MM.1S (cell line): ENCODE measurements at regions not wholly inside any gene's neighbourhood (a gene's known extent, or its start where the extent isn't known, plus 50 kb on each side); places are given as distances from the start of the nearest gene placed in this dataset.

Experiments used
- DNase-seq: peaks from one replicate; pipeline ENCODE4 v3.0.0-alpha.2; 2015
- H2AFZ ChIP-seq: fragments of 300-600 bp; sonication (generic); 2 replicates; pipeline ENCODE4 v1.6.0; 2016; ENCODE audit warnings: antibody characterized with exemption, low read length
- H3F3A ChIP-seq: fragments of 300-600 bp; sonication (generic); 2 replicates; pipeline ENCODE4 v1.6.1; 2016; ENCODE audit warnings: mild to moderate bottlenecking, antibody characterized with exemption, low read length, moderate library complexity, mixed read lengths; ENCODE audit not compliant: insufficient read depth
- H3K27ac ChIP-seq: fragments of 300-600 bp; sonication (generic); 2 replicates; pipeline ENCODE4 v1.5.1; 2016; ENCODE audit warnings: mild to moderate bottlenecking, low read length
- H3K27me3 ChIP-seq: fragments of 300-600 bp; sonication (generic); replicated peaks from 2 replicates; pipeline ENCODE4 v1.6.0; 2016; ENCODE audit warnings: low read length; ENCODE audit not compliant: insufficient read depth
- H3K36me3 ChIP-seq: fragments of 300-600 bp; sonication (generic); replicated peaks from 2 replicates; pipeline ENCODE4 v1.6.1; 2016; ENCODE audit warnings: mild to moderate bottlenecking, low read length, mixed read lengths; ENCODE audit not compliant: insufficient read depth
- H3K4me1 ChIP-seq: fragments of 300-600 bp; sonication (generic); 2 replicates; pipeline ENCODE4 v1.6.1; 2016; ENCODE audit warnings: low read length, mixed read lengths
- H3K4me2 ChIP-seq: fragments of 300-600 bp; sonication (generic); 2 replicates; pipeline ENCODE4 v1.6.0; 2016; ENCODE audit warnings: low read depth, low read length
- H3K4me3 ChIP-seq: fragments of 300-600 bp; sonication (generic); 2 replicates; pipeline ENCODE4 v1.5.1; 2016; ENCODE audit warnings: low read length, mixed read lengths
- H3K79me2 ChIP-seq: fragments of 300-600 bp; sonication (generic); 2 replicates; pipeline ENCODE4 v1.6.1; 2016; ENCODE audit warnings: mixed run types, low read length, mixed read lengths
- H3K9ac ChIP-seq: fragments of 300-600 bp; sonication (generic); 2 replicates; pipeline ENCODE4 v1.6.1; 2016; ENCODE audit warnings: low read length, mixed read lengths
- H3K9me2 ChIP-seq: fragments of 300-600 bp; sonication (generic); replicated peaks from 2 replicates; pipeline ENCODE4 v1.6.1; 2016; ENCODE audit warnings: mild to moderate bottlenecking, low read length, mixed read lengths; ENCODE audit not compliant: insufficient read depth
- H3K9me3 ChIP-seq: fragments of 300-600 bp; sonication (generic); replicated peaks from 2 replicates; pipeline ENCODE4 v1.6.1; 2016; ENCODE audit warnings: mild to moderate bottlenecking, low read length, mixed read lengths; ENCODE audit not compliant: insufficient read depth
- H4K20me1 ChIP-seq: fragments of 300-600 bp; sonication (generic); 2 replicates; pipeline ENCODE4 v1.6.1; 2016; ENCODE audit warnings: mild to moderate bottlenecking, low read length, moderate library complexity, mixed read lengths; ENCODE audit not compliant: insufficient read depth
- CTCF ChIP-seq: fragments of 300-600 bp; sonication (generic); IDR thresholded peaks from 2 replicates; pipeline ENCODE4 v1.5.1; 2016; ENCODE audit warnings: antibody characterized with exemption, low read length, mixed read lengths
- EZH2 ChIP-seq: fragments of 300-600 bp; sonication (generic); optimal IDR thresholded peaks from 2 replicates; pipeline ENCODE3; 2017; ENCODE audit warnings: low read depth, mild to moderate bottlenecking, antibody characterized with exemption, low read length, mixed read lengths
- EZH2phosphoT487 ChIP-seq: fragments of 300-600 bp; sonication (generic); IDR thresholded peaks from 2 replicates; pipeline ENCODE4 v1.6.1; 2018; ENCODE audit warnings: antibody characterized with exemption, low read length

GRCh38 chr2:42999391-42999841, 207.0 kb upstream of the HAAO start:
- no peaks in the 10 kb centered on the region for H3F3A ChIP-seq

DNA sequence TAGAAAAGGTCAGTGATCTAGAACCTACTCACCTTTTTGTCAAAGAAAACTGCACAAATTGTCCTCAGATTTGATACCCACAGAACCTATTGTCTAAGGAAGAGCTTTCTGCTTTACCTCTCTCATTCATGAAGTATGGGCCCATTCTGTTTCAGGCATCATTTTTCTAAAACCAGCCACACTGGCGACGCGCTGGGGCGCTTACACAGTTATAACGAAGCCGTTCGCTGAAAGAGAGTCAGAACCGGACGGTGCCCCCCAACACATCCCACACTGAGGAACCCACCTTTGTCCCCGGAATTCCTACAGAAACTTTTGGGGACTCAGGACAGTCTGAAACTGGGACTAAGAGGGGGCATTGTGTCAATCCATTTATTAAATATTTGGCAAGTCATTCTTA, 206.3 kb upstream of the HAAO start:
- H3K9me2 ChIP-seq = no peaks in the 10 kb centered on the region
- H3K79me2 ChIP-seq = no peaks in the 10 kb centered on the region
- H3K4me1 ChIP-seq = no peaks in the 10 kb centered on the region
- H2AFZ ChIP-seq = no peak overlapping the region
- H3F3A ChIP-seq = no peaks in the 10 kb centered on the region
- no peak overlapping the region for H3K27ac ChIP-seq
- DNase-seq = no peak
- no peak overlapping the region for H3K4me3 ChIP-seq
- no peak for TF ChIP-seq EZH2phosphoT487
- TF ChIP-seq EZH2 = no peak
- no peak for TF ChIP-seq CTCF
- H4K20me1 ChIP-seq = no peaks in the 10 kb centered on the region
- no peaks in the 10 kb centered on the region for H3K27me3 ChIP-seq
- no peak overlapping the region for H3K9ac ChIP-seq
- H3K36me3 ChIP-seq = no peaks in the 10 kb centered on the region
- H3K4me2 ChIP-seq = no peak overlapping the region
- no peaks in the 10 kb centered on the region for H3K9me3 ChIP-seq

More at GRCh38 chr2:42999391-42999841, 207.0 kb upstream of the HAAO start:
- H3K9me3 ChIP-seq = no peaks in the 10 kb centered on the region
- H3K27me3 ChIP-seq = no peaks in the 10 kb centered on the region
- no peaks in the 10 kb centered on the region for H3K36me3 ChIP-seq
- no peaks in the 10 kb centered on the region for H4K20me1 ChIP-seq
- H3K9me2 ChIP-seq = no peaks in the 10 kb centered on the region
- no peaks in the 10 kb centered on the region for H3K79me2 ChIP-seq
- no peaks in the 10 kb centered on the region for H3K4me1 ChIP-seq
- H3K4me3 ChIP-seq = no peak overlapping the region
- no peak for DNase-seq
- H2AFZ ChIP-seq = no peak overlapping the region
- TF ChIP-seq EZH2 = no peak
- TF ChIP-seq EZH2phosphoT487 = no peak
- no peak for TF ChIP-seq CTCF
- H3K9ac ChIP-seq = no peak overlapping the region
- no peak overlapping the region for H3K4me2 ChIP-seq
- H3K27ac ChIP-seq = no peak overlapping the region

DNA sequence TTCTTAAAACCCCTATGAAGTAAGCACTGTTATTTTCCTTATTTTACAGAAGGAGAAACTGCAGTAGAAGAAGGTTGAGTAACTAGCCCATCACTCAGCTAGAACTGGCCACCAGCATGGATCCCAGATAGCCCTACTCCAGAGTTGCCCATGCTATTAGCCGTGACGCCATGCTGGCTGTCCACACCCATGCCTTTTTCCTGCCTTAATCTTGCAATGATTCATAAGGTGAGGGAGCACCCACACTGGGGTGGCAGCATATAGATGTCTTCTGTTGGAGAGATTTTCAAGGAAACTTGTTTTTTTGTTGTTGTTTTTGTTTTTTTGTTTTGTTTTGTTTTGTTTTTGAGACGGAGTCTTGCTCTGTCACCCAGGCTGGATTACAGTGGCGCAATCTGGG, 204.1 kb upstream of the HAAO start:
- Histone ChIP-seq H3F3A (no peaks in the 10 kb centered on the region), H3K9me2 (no peaks in the 10 kb centered on the region), H3K4me1 (no peaks in the 10 kb centered on the region), H4K20me1 (no peaks in the 10 kb centered on the region), H2AFZ (no peak overlapping the region), H3K79me2 (no peaks in the 10 kb centered on the region), H3K4me3 (no peak overlapping the region), H3K9ac (no peak overlapping the region), H3K27ac (no peak overlapping the region), H3K27me3 (no peaks in the 10 kb centered on the region), H3K9me3 (no peaks in the 10 kb centered on the region), H3K36me3 (no peaks in the 10 kb centered on the region), H3K4me2 (no peak overlapping the region)
- DNase-seq = no peak
- no peak for TF ChIP-seq CTCF
- TF ChIP-seq EZH2 = no peak
- no peak for TF ChIP-seq EZH2phosphoT487
